ENCODE measurements at regions not wholly inside any gene's neighbourhood (a gene's known extent, or its start where the extent isn't known, plus 50 kb on each side); places are given as distances from the start of the nearest gene placed in this dataset.

GRCh38 chr5:158644301-158644700, 455.4 kb downstream of the EBF1 start:
- Histone ChIP-seq H3K27me3 (ENCODE audit: low read depth, low read length) (no peaks in the 10 kb centered on the region), H3K9me3 (ENCODE audit: control insufficient read depth in 1 of 2, low read length in 2 of 2) (no peaks in the 10 kb centered on the region), H3K4me3 (ENCODE audit: low read depth in 1 of 2, low read length in 2 of 2) (no peak overlapping the region), H3K27ac (ENCODE audit: low read length) (no peak overlapping the region), H3K4me1 (ENCODE audit: control insufficient read depth in 1 of 2, insufficient read depth in 2 of 2, low read length in 2 of 2) (no peaks in the 10 kb centered on the region), H3K36me3 (ENCODE audit: control insufficient read depth in 1 of 2, insufficient read depth in 2 of 2, low read length in 2 of 2) (no peaks in the 10 kb centered on the region)

GRCh38 chr5:158643840-158644239, 455.9 kb downstream of the EBF1 start:
- no peaks in the 10 kb centered on the region for H3K36me3 ChIP-seq (ENCODE audit: control insufficient read depth in 1 of 2, insufficient read depth in 2 of 2, low read length in 2 of 2)
- no peaks in the 10 kb centered on the region for H3K27me3 ChIP-seq (ENCODE audit: low read depth, low read length)
- H3K27ac ChIP-seq (ENCODE audit: low read length) = no peak overlapping the region
- no peaks in the 10 kb centered on the region for H3K9me3 ChIP-seq (ENCODE audit: control insufficient read depth in 1 of 2, low read length in 2 of 2)
- H3K4me3 ChIP-seq (ENCODE audit: low read depth in 1 of 2, low read length in 2 of 2) = no peak overlapping the region
- H3K4me1 ChIP-seq (ENCODE audit: control insufficient read depth in 1 of 2, insufficient read depth in 2 of 2, low read length in 2 of 2) = no peaks in the 10 kb centered on the region

DNA sequence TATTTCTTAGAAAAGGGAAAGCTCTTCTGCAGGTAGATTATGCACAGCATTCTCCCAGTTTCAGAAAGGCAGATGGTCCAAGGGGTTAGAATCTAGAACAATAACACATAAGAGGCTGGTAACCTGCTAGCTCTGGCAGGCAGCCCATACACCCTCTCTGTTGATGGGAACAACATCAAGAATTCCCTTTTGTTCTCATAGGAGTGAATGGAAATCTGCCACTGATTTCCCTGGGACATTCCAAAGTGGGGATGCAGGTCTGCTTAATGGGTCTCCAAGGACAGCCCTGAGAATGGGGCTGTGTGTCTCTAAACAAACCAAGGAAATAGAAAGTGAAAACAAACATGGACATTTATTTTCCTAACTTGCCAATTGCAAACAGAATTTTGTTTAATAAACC, 456.8 kb downstream of the EBF1 start:
- no peak overlapping the region for H3K27ac ChIP-seq (ENCODE audit: low read length)
- no peak overlapping the region for H3K4me3 ChIP-seq (ENCODE audit: low read depth in 1 of 2, low read length in 2 of 2)
- H3K9me3 ChIP-seq (ENCODE audit: control insufficient read depth in 1 of 2, low read length in 2 of 2) = no peaks in the 10 kb centered on the region
- H3K4me1 ChIP-seq (ENCODE audit: control insufficient read depth in 1 of 2, insufficient read depth in 2 of 2, low read length in 2 of 2) = no peaks in the 10 kb centered on the region
- no peaks in the 10 kb centered on the region for H3K27me3 ChIP-seq (ENCODE audit: low read depth, low read length)
- no peaks in the 10 kb centered on the region for H3K36me3 ChIP-seq (ENCODE audit: control insufficient read depth in 1 of 2, insufficient read depth in 2 of 2, low read length in 2 of 2)

GRCh38 chr5:158641016-158641415, 458.7 kb downstream of the EBF1 start:
- Histone ChIP-seq H3K4me3 (ENCODE audit: low read depth in 1 of 2, low read length in 2 of 2) (no peak overlapping the region), H3K27me3 (ENCODE audit: low read depth, low read length) (no peaks in the 10 kb centered on the region), H3K4me1 (ENCODE audit: control insufficient read depth in 1 of 2, insufficient read depth in 2 of 2, low read length in 2 of 2) (no peaks in the 10 kb centered on the region), H3K27ac (ENCODE audit: low read length) (no peak overlapping the region), H3K36me3 (ENCODE audit: control insufficient read depth in 1 of 2, insufficient read depth in 2 of 2, low read length in 2 of 2) (no peaks in the 10 kb centered on the region), H3K9me3 (ENCODE audit: control insufficient read depth in 1 of 2, low read length in 2 of 2) (no peaks in the 10 kb centered on the region)

GRCh38 chr5:158640593-158640980, 459.1 kb downstream of the EBF1 start:
- Histone ChIP-seq H3K36me3 (ENCODE audit: control insufficient read depth in 1 of 2, insufficient read depth in 2 of 2, low read length in 2 of 2) (no peaks in the 10 kb centered on the region), H3K9me3 (ENCODE audit: control insufficient read depth in 1 of 2, low read length in 2 of 2) (no peaks in the 10 kb centered on the region), H3K27ac (ENCODE audit: low read length) (no peak overlapping the region), H3K4me1 (ENCODE audit: control insufficient read depth in 1 of 2, insufficient read depth in 2 of 2, low read length in 2 of 2) (no peaks in the 10 kb centered on the region), H3K27me3 (ENCODE audit: low read depth, low read length) (no peaks in the 10 kb centered on the region), H3K4me3 (ENCODE audit: low read depth in 1 of 2, low read length in 2 of 2) (no peak overlapping the region)

GRCh38 chr5:158639881-158640592, 459.7 kb downstream of the EBF1 start:
- Histone ChIP-seq H3K27ac (ENCODE audit: low read length) (no peak overlapping the region), H3K4me3 (ENCODE audit: low read depth in 1 of 2, low read length in 2 of 2) (no peak overlapping the region), H3K9me3 (ENCODE audit: control insufficient read depth in 1 of 2, low read length in 2 of 2) (no peaks in the 10 kb centered on the region), H3K36me3 (ENCODE audit: control insufficient read depth in 1 of 2, insufficient read depth in 2 of 2, low read length in 2 of 2) (no peaks in the 10 kb centered on the region), H3K4me1 (ENCODE audit: control insufficient read depth in 1 of 2, insufficient read depth in 2 of 2, low read length in 2 of 2) (no peaks in the 10 kb centered on the region), H3K27me3 (ENCODE audit: low read depth, low read length) (no peaks in the 10 kb centered on the region)

GRCh38 chr5:158638396-158638795, 461.3 kb downstream of the EBF1 start:
- no peaks in the 10 kb centered on the region for H3K9me3 ChIP-seq (ENCODE audit: control insufficient read depth in 1 of 2, low read length in 2 of 2)
- H3K4me1 ChIP-seq (ENCODE audit: control insufficient read depth in 1 of 2, insufficient read depth in 2 of 2, low read length in 2 of 2) = no peaks in the 10 kb centered on the region
- no peak overlapping the region for H3K27ac ChIP-seq (ENCODE audit: low read length)
- no peaks in the 10 kb centered on the region for H3K36me3 ChIP-seq (ENCODE audit: control insufficient read depth in 1 of 2, insufficient read depth in 2 of 2, low read length in 2 of 2)
- H3K27me3 ChIP-seq (ENCODE audit: low read depth, low read length) = no peaks in the 10 kb centered on the region
- H3K4me3 ChIP-seq (ENCODE audit: low read depth in 1 of 2, low read length in 2 of 2) = no peak overlapping the region

- H3K27ac ChIP-seq (ENCODE audit: low read length) = no peak overlapping the region
- H3K9me3 ChIP-seq (ENCODE audit: control insufficient read depth in 1 of 2, low read length in 2 of 2) = no peaks in the 10 kb centered on the region
- no peaks in the 10 kb centered on the region for H3K27me3 ChIP-seq (ENCODE audit: low read depth, low read length)
- H3K36me3 ChIP-seq (ENCODE audit: control insufficient read depth in 1 of 2, insufficient read depth in 2 of 2, low read length in 2 of 2) = no peaks in the 10 kb centered on the region
- no peaks in the 10 kb centered on the region for H3K4me1 ChIP-seq (ENCODE audit: control insufficient read depth in 1 of 2, insufficient read depth in 2 of 2, low read length in 2 of 2)
- no peak overlapping the region for H3K4me3 ChIP-seq (ENCODE audit: low read depth in 1 of 2, low read length in 2 of 2)
Observed at GRCh38 chr5:158637039-158637438, 462.7 kb downstream of the EBF1 start.

DNA sequence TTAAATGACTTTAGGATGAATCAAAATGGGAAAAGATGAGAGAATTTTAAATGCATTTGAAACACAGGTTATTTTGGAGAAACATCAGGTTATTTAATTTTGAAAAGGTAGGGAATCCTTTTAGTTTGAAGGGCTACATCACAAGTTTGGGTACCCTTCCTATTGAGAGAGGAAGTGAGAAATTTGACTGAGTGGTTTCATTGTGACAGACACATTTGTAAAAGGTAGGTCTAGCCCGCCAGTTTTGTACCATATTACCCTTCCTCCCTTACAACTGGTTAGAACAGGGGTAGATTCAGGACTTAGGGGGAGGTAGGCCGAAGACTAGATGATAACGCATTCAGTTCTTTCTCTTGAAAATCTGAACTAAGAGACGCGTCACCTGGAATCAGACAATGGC, 464.2 kb downstream of the EBF1 start:
- Histone ChIP-seq H3K4me3 (ENCODE audit: low read depth in 1 of 2, low read length in 2 of 2) (no peak overlapping the region), H3K27ac (ENCODE audit: low read length) (no peak overlapping the region), H3K4me1 (ENCODE audit: control insufficient read depth in 1 of 2, insufficient read depth in 2 of 2, low read length in 2 of 2) (no peaks in the 10 kb centered on the region), H3K36me3 (ENCODE audit: control insufficient read depth in 1 of 2, insufficient read depth in 2 of 2, low read length in 2 of 2) (no peaks in the 10 kb centered on the region), H3K27me3 (ENCODE audit: low read depth, low read length) (no peaks in the 10 kb centered on the region), H3K9me3 (ENCODE audit: control insufficient read depth in 1 of 2, low read length in 2 of 2) (no peaks in the 10 kb centered on the region)

DNA sequence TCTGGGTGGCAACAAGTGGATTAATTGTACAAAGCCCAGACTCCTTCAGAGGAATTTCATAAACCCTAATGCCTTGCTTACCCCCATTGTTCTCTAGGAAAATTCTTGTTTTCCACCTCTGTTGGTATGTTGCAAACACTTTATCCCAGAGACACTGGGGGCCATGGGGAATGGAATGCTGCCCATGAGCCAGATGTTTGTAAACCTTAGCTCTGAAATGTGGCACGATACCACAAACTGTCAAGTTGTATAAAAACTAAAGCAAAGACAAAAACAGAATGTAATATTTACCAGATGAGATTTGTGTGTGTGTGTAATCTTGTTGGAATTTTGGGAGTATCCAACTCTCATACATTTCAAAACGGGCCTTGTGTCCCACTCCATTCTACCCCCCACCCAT, 465.0 kb downstream of the EBF1 start:
- Histone ChIP-seq H3K4me3 (ENCODE audit: low read depth in 1 of 2, low read length in 2 of 2) (no peak overlapping the region), H3K36me3 (ENCODE audit: control insufficient read depth in 1 of 2, insufficient read depth in 2 of 2, low read length in 2 of 2) (no peaks in the 10 kb centered on the region)

GRCh38 chr5:158629591-158630312, 470.0 kb downstream of the EBF1 start:
- H3K27me3 ChIP-seq (ENCODE audit: low read depth, low read length) = no peaks in the 10 kb centered on the region

More for the DNA sequence above, 465.0 kb downstream of the EBF1 start:
- Histone ChIP-seq H3K4me1 (ENCODE audit: control insufficient read depth in 1 of 2, insufficient read depth in 2 of 2, low read length in 2 of 2) (no peaks in the 10 kb centered on the region), H3K9me3 (ENCODE audit: control insufficient read depth in 1 of 2, low read length in 2 of 2) (no peaks in the 10 kb centered on the region), H3K27me3 (ENCODE audit: low read depth, low read length) (no peaks in the 10 kb centered on the region), H3K27ac (ENCODE audit: low read length) (no peak overlapping the region)

GRCh38 chr5:158626718-158627117, 473.0 kb downstream of the EBF1 start:
- Histone ChIP-seq H3K36me3 (ENCODE audit: control insufficient read depth in 1 of 2, insufficient read depth in 2 of 2, low read length in 2 of 2) (no peaks in the 10 kb centered on the region), H3K4me1 (ENCODE audit: control insufficient read depth in 1 of 2, insufficient read depth in 2 of 2, low read length in 2 of 2) (no peaks in the 10 kb centered on the region), H3K4me3 (ENCODE audit: low read depth in 1 of 2, low read length in 2 of 2) (no peak overlapping the region), H3K27me3 (ENCODE audit: low read depth, low read length) (no peaks in the 10 kb centered on the region), H3K27ac (ENCODE audit: low read length) (no peak overlapping the region), H3K9me3 (ENCODE audit: control insufficient read depth in 1 of 2, low read length in 2 of 2) (no peaks in the 10 kb centered on the region)

More at GRCh38 chr5:158629591-158630312, 470.0 kb downstream of the EBF1 start:
- H3K9me3 ChIP-seq (ENCODE audit: control insufficient read depth in 1 of 2, low read length in 2 of 2) = no peaks in the 10 kb centered on the region
- no peak overlapping the region for H3K27ac ChIP-seq (ENCODE audit: low read length)
- H3K36me3 ChIP-seq (ENCODE audit: control insufficient read depth in 1 of 2, insufficient read depth in 2 of 2, low read length in 2 of 2) = no peaks in the 10 kb centered on the region
- no peak overlapping the region for H3K4me3 ChIP-seq (ENCODE audit: low read depth in 1 of 2, low read length in 2 of 2)
- H3K4me1 ChIP-seq (ENCODE audit: control insufficient read depth in 1 of 2, insufficient read depth in 2 of 2, low read length in 2 of 2) = no peaks in the 10 kb centered on the region
